Spleen (tissue), 7 donors: ENCODE measurements at regions not wholly inside any gene's neighbourhood (a gene's known extent, or its start where the extent isn't known, plus 50 kb on each side); places are given as distances from the start of the nearest gene placed in this dataset.

Experiments
- POLR2AphosphoS5 ChIP-seq, 3 donors: sonication (generic); formaldehyde crosslinking; IDR thresholded peaks; one replicate each; pipeline ENCODE4 v1.5.1; 2017; ENCODE audit warnings: antibody characterized with exemption in 3 of 3
- TF ChIP-seq, protein P1 (sequence below), 11 experiments: fragments of 200-600 bp in 7 of 11; fragments of 450-650 bp in 4 of 11; sonication (generic) in 4 of 11; IDR thresholded peaks in 8 of 11; conservative IDR thresholded peaks in 3 of 11; 1 replicate in 7 of 11; 2 replicates in 4 of 11; pipeline versions ENCODE4 v1.4.0 to v1.8.0; 2016 to 2021; ENCODE audit warnings: antibody characterized with exemption in 11 of 11, inconsistent platforms in 4 of 11, mild to moderate bottlenecking in 1 of 11
- donor health status: DM: no; HTN: no; CAD: no; lungs with moderate emphysema.
- donor health status: DM: no; HTN: no; CAD: no.
- donor health status: DM: no; HTN: no; CAD: no.

DNA sequence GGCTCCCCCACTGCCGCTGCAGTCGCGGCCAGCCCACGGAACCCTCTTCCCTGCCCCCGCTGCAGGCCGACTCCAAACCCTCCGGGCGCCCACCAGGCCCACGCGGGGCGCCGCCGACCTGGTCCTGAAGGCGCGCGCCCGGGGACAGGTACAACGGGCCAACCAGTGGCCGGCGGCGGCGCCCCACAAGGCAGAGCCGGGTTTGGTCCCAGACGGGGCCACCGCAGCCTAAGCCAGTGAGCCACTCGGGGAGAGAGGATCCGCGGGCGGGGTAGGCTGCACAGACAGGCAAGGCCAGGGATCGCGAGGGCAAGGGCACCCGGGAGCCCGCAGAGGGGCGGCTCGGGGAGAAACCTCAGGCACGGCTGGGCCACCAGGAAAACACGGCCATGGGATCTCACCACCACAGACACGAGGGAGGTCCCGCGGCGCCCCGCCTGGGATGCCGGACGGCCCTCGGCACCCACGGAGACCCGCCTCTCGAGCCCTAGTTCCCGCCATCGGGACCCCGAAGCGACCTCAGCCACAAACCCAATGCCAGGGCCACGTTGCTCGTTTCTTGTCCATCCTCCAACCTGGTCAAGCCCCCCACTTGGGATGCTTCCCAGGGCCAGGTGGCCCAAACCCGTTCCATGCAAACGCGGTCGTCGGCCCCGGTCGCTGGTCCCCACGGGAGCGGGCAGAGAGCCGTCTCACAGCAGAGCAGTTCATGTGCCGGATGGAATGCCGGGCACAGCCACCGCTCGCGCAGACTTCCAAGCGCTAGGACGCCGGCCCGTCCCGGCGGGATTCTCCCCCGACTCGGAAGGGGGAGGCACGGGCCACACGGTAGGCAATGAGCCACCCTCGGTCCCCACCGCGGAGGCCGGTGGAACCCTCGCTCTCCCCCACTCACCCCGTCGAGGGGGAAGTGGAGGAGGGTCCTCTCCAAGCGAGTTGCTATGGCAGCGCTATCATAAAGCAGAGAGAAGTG, 1956.6 kb upstream of the DEFB115 start:
- TF ChIP-seq, protein P1, sequence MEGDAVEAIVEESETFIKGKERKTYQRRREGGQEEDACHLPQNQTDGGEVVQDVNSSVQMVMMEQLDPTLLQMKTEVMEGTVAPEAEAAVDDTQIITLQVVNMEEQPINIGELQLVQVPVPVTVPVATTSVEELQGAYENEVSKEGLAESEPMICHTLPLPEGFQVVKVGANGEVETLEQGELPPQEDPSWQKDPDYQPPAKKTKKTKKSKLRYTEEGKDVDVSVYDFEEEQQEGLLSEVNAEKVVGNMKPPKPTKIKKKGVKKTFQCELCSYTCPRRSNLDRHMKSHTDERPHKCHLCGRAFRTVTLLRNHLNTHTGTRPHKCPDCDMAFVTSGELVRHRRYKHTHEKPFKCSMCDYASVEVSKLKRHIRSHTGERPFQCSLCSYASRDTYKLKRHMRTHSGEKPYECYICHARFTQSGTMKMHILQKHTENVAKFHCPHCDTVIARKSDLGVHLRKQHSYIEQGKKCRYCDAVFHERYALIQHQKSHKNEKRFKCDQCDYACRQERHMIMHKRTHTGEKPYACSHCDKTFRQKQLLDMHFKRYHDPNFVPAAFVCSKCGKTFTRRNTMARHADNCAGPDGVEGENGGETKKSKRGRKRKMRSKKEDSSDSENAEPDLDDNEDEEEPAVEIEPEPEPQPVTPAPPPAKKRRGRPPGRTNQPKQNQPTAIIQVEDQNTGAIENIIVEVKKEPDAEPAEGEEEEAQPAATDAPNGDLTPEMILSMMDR (IDR thresholded peaks at IDR 0.05 in 8 of 11, conservative IDR thresholded peaks at IDR 0.05 in 3 of 11): no peak
- TF ChIP-seq POLR2AphosphoS5 (IDR thresholded peaks at IDR 0.05): no peak
